IPS-20b (cell line): ENCODE measurements at regions not wholly inside any gene's neighbourhood (a gene's known extent, or its start where the extent isn't known, plus 50 kb on each side); places are given as distances from the start of the nearest gene placed in this dataset.

Source experiments
- H3K27ac ChIP-seq: one replicate; pipeline ENCODE4 v1.5.1; 2013; ENCODE audit warnings: low read length
- H3K27me3 ChIP-seq: 2 replicates; pipeline ENCODE4 v1.6.1; 2013; ENCODE audit warnings: mild to moderate bottlenecking, low read length, inconsistent platforms; ENCODE audit not compliant: insufficient read depth
- H3K36me3 ChIP-seq: 2 replicates; pipeline ENCODE4 v1.6.1; 2013; ENCODE audit warnings: low read depth, mild to moderate bottlenecking, inconsistent platforms, low read length, moderate library complexity; ENCODE audit not compliant: insufficient read depth
- H3K4me1 ChIP-seq: 2 replicates; pipeline ENCODE4 v1.6.1; 2013; ENCODE audit warnings: mild to moderate bottlenecking, control low read depth, inconsistent platforms, low read length, moderate library complexity; ENCODE audit not compliant: insufficient read depth
- H3K4me3 ChIP-seq: 2 replicates; pipeline ENCODE4 v1.5.1; 2013; ENCODE audit warnings: mild to moderate bottlenecking, low read length, inconsistent platforms
- H3K9ac ChIP-seq: 2 replicates; pipeline ENCODE4 v1.6.1; 2013; ENCODE audit warnings: low read depth, mild to moderate bottlenecking, inconsistent platforms, low read length, moderate library complexity
- H3K9me3 ChIP-seq: 2 replicates; pipeline ENCODE4 v1.6.1; 2013; ENCODE audit warnings: mild to moderate bottlenecking, low read depth, low read length, inconsistent platforms; ENCODE audit not compliant: insufficient read depth

GRCh38 chr19:33997690-33998089, 174.6 kb upstream of the LSM14A start:
- Histone ChIP-seq H3K9me3 (peaks cover 5% of the 10 kb centered on the region; the same call in 1 of the 2 replicates), H3K27ac (no peak overlapping the region), H3K4me3 (no peak overlapping the region), H3K4me1 (peaks cover 4% of the 10 kb centered on the region; the same call in 1 of the 2 replicates), H3K9ac (no peak overlapping the region), H3K27me3 (no peaks in the 10 kb centered on the region), H3K36me3 (no peaks in the 10 kb centered on the region)

- no peak overlapping the region for H3K9ac ChIP-seq
- peaks cover 4% of the 10 kb centered on the region; the same call in 1 of the 2 replicates for H3K4me1 ChIP-seq
- no peak overlapping the region for H3K4me3 ChIP-seq
- H3K36me3 ChIP-seq, result no peaks in the 10 kb centered on the region
- peaks cover 2% of the 10 kb centered on the region; the same call in 1 of the 2 replicates for H3K9me3 ChIP-seq
- no peaks in the 10 kb centered on the region for H3K27me3 ChIP-seq
- no peak overlapping the region for H3K27ac ChIP-seq
These were observed 174.0 kb upstream of the LSM14A start for GRCh38 chr19:33998302-33998701.

- Histone ChIP-seq H3K9ac (no peak overlapping the region), H3K27ac (no peak overlapping the region), H3K27me3 (no peaks in the 10 kb centered on the region), H3K4me3 (no peak overlapping the region), H3K9me3 (no peaks in the 10 kb centered on the region), H3K36me3 (no peaks in the 10 kb centered on the region), H3K4me1 (peaks cover 4% of the 10 kb centered on the region; the same call in 1 of the 2 replicates)
These were observed 173.5 kb upstream of the LSM14A start for GRCh38 chr19:33998739-33999345.

GRCh38 chr19:34017024-34017423, 155.3 kb upstream of the LSM14A start:
- no peak overlapping the region for H3K9ac ChIP-seq
- H3K9me3 ChIP-seq, result peaks cover 6% of the 10 kb centered on the region; the same call in 1 of the 2 replicates
- no peaks in the 10 kb centered on the region for H3K4me1 ChIP-seq
- no peaks in the 10 kb centered on the region for H3K27me3 ChIP-seq
- no peaks in the 10 kb centered on the region for H3K36me3 ChIP-seq
- H3K27ac ChIP-seq, result no peak overlapping the region
- no peak overlapping the region for H3K4me3 ChIP-seq

GRCh38 chr19:34017601-34018000, 154.7 kb upstream of the LSM14A start:
- H3K27me3 ChIP-seq, result no peaks in the 10 kb centered on the region
- H3K27ac ChIP-seq, result no peak overlapping the region
- no peak overlapping the region for H3K4me3 ChIP-seq
- no peak overlapping the region for H3K9ac ChIP-seq
- no peaks in the 10 kb centered on the region for H3K36me3 ChIP-seq
- no peaks in the 10 kb centered on the region for H3K4me1 ChIP-seq
- peaks cover 7% of the 10 kb centered on the region for H3K9me3 ChIP-seq

- Histone ChIP-seq H3K4me3 (no peak overlapping the region), H3K27me3 (no peaks in the 10 kb centered on the region), H3K4me1 (no peaks in the 10 kb centered on the region), H3K9me3 (peaks cover 16% of the 10 kb centered on the region), H3K27ac (no peak overlapping the region), H3K36me3 (no peaks in the 10 kb centered on the region), H3K9ac (no peak overlapping the region)
These were observed 153.8 kb upstream of the LSM14A start for GRCh38 chr19:34018546-34018945.

- Histone ChIP-seq H3K4me1 (no peaks in the 10 kb centered on the region), H3K9me3 (peaks cover 25% of the 10 kb centered on the region), H3K4me3 (no peak overlapping the region), H3K27ac (no peak overlapping the region), H3K36me3 (no peaks in the 10 kb centered on the region), H3K9ac (no peak overlapping the region), H3K27me3 (no peaks in the 10 kb centered on the region)
These were observed 148.9 kb upstream of the LSM14A start for GRCh38 chr19:34023381-34023780.

- Histone ChIP-seq H3K27ac (no peak overlapping the region), H3K9ac (no peak overlapping the region), H3K27me3 (no peaks in the 10 kb centered on the region), H3K4me1 (no peaks in the 10 kb centered on the region), H3K9me3 (no peaks in the 10 kb centered on the region), H3K4me3 (no peak overlapping the region), H3K36me3 (no peaks in the 10 kb centered on the region)
These were observed 138.4 kb upstream of the LSM14A start for GRCh38 chr19:34033880-34034279.

GRCh38 chr19:34034318-34034846, 137.9 kb upstream of the LSM14A start:
- Histone ChIP-seq H3K27ac (no peak overlapping the region), H3K9me3 (no peaks in the 10 kb centered on the region), H3K4me3 (no peak overlapping the region), H3K36me3 (no peaks in the 10 kb centered on the region), H3K27me3 (no peaks in the 10 kb centered on the region), H3K9ac (no peak overlapping the region), H3K4me1 (no peaks in the 10 kb centered on the region)

GRCh38 chr19:34041925-34042521, 130.3 kb upstream of the LSM14A start:
- H3K4me3 ChIP-seq, result no peak overlapping the region
- no peaks in the 10 kb centered on the region for H3K4me1 ChIP-seq
- H3K9ac ChIP-seq, result no peak overlapping the region
- no peaks in the 10 kb centered on the region for H3K36me3 ChIP-seq
- H3K27me3 ChIP-seq, result no peaks in the 10 kb centered on the region
- no peaks in the 10 kb centered on the region for H3K9me3 ChIP-seq
- no peak overlapping the region for H3K27ac ChIP-seq

- no peak overlapping the region for H3K27ac ChIP-seq
- no peak overlapping the region for H3K9ac ChIP-seq
- H3K36me3 ChIP-seq, result no peaks in the 10 kb centered on the region
- no peaks in the 10 kb centered on the region for H3K9me3 ChIP-seq
- no peaks in the 10 kb centered on the region for H3K4me1 ChIP-seq
- H3K27me3 ChIP-seq, result no peaks in the 10 kb centered on the region
- H3K4me3 ChIP-seq, result no peak overlapping the region
These were observed 128.3 kb upstream of the LSM14A start for GRCh38 chr19:34044021-34044420.

- H3K36me3 ChIP-seq, result no peaks in the 10 kb centered on the region
- no peak overlapping the region for H3K9ac ChIP-seq
- no peaks in the 10 kb centered on the region for H3K9me3 ChIP-seq
- H3K4me1 ChIP-seq, result no peaks in the 10 kb centered on the region
- no peaks in the 10 kb centered on the region for H3K27me3 ChIP-seq
- no peak overlapping the region for H3K27ac ChIP-seq
- H3K4me3 ChIP-seq, result no peak overlapping the region
These were observed 122.4 kb upstream of the LSM14A start for GRCh38 chr19:34049944-34050343.
